ENCODE measurements at regions not wholly inside any gene's neighbourhood (a gene's known extent, or its start where the extent isn't known, plus 50 kb on each side); places are given as distances from the start of the nearest gene placed in this dataset.

DNA sequence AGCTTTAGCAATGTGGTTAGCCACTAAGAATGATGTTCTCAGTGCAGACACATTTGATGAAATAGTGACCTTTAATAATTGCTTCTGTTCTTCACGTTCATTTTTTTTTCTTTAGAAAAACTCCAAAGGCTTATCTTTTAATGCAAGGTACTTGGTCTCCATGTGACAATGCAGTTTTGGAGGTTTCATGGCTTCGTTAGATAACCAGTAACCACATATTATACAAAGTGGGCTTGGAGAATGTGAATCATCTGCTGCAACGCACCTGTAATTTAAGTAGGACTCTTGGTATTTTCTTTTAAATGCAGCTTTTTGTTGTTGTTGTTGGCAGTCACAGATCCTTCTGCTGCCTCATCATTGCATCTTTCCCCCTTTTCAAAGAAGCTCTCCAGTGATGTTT lies 1606.3 kb downstream of the SUCLG1 start:
- ATAC-seq, result no peak
- no peak for TF ChIP-seq EZH2phosphoT487 (IDR thresholded peaks at IDR 0.05; ENCODE audit: borderline replicate concordance, low read length)
- TF ChIP-seq EZH2 (IDR thresholded peaks at IDR 0.05; ENCODE audit: low read length, unreplicated experiment), result no peak
- TF ChIP-seq, protein P1, sequence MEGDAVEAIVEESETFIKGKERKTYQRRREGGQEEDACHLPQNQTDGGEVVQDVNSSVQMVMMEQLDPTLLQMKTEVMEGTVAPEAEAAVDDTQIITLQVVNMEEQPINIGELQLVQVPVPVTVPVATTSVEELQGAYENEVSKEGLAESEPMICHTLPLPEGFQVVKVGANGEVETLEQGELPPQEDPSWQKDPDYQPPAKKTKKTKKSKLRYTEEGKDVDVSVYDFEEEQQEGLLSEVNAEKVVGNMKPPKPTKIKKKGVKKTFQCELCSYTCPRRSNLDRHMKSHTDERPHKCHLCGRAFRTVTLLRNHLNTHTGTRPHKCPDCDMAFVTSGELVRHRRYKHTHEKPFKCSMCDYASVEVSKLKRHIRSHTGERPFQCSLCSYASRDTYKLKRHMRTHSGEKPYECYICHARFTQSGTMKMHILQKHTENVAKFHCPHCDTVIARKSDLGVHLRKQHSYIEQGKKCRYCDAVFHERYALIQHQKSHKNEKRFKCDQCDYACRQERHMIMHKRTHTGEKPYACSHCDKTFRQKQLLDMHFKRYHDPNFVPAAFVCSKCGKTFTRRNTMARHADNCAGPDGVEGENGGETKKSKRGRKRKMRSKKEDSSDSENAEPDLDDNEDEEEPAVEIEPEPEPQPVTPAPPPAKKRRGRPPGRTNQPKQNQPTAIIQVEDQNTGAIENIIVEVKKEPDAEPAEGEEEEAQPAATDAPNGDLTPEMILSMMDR (conservative IDR thresholded peaks at IDR 0.05; ENCODE audit: low read depth, low read length), result no peak
- H3K79me2 ChIP-seq (ENCODE audit: low read length), result no peaks in the 10 kb centered on the region
- H3K9me3 ChIP-seq (ENCODE audit: low read length), result no peaks in the 10 kb centered on the region
- no peak overlapping the region for H2AFZ ChIP-seq (ENCODE audit: low read length)
- no peak overlapping the region for H3K9ac ChIP-seq (ENCODE audit: low read length)
- POLR2A ChIA-PET (ENCODE audit: unreplicated experiment), result no interaction called here
- BruUV-seq (replicated peaks), result no TSS peak
- no peaks in the 10 kb centered on the region for H3K27me3 ChIP-seq (ENCODE audit: low read length)
- no peaks in the 10 kb centered on the region for H3K36me3 ChIP-seq (ENCODE audit: low read depth, low read length)
- no peaks in the 10 kb centered on the region for H3K9me2 ChIP-seq (replicated peaks; ENCODE audit: low read length)
- no peaks in the 10 kb centered on the region for H4K20me1 ChIP-seq (ENCODE audit: low read length)
- H3K4me2 ChIP-seq (ENCODE audit: low read length), result no peak overlapping the region
- no peaks in the 10 kb centered on the region for H3F3A ChIP-seq (ENCODE audit: low read length, unreplicated experiment)
- CTCF ChIA-PET, result no interaction called here
- H3K27ac ChIP-seq (ENCODE audit: low read length), result no peak overlapping the region
- peak; percentile 19 for DNase-seq
- intact Hi-C loops (cut with micrococcal nuclease), result no loop called here
- peaks cover 10% of the 10 kb centered on the region for H3K4me1 ChIP-seq (ENCODE audit: insufficient read depth, low read length)
- no peak overlapping the region for H3K4me3 ChIP-seq (ENCODE audit: low read length)

DNA sequence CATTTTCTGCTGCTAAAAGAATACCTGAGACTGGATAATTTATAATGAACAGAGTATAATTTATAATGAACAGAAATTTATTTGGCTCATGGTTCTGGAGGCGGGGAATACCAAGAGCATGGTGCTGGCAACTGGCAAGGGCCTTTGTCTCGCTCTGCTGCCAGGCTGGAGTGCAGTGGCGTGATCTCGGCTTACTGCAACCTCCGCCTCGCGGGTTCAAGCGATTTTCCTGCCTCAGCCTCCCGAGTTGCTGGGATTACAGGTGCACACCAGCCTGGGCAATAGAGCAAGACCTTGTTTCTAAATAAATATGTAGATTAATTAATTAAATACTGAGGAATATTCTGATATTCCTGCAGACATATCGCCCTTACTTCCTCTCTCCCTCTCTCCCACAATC lies 1610.8 kb downstream of the SUCLG1 start:
- ATAC-seq (no peak), DNase-seq (no peak)
- no peaks in the 10 kb centered on the region for H3K27me3 ChIP-seq (ENCODE audit: low read length)
- H2AFZ ChIP-seq (ENCODE audit: low read length), result no peak overlapping the region
- intact Hi-C loops (cut with micrococcal nuclease), result no loop called here
- ChIA-PET CTCF (no interaction called here), POLR2A (ENCODE audit: unreplicated experiment) (no interaction called here)
- H3F3A ChIP-seq (ENCODE audit: low read length, unreplicated experiment), result no peaks in the 10 kb centered on the region
- no peak overlapping the region for H3K27ac ChIP-seq (ENCODE audit: low read length)
- H3K36me3 ChIP-seq (ENCODE audit: low read depth, low read length), result no peaks in the 10 kb centered on the region
- no peak overlapping the region for H3K9ac ChIP-seq (ENCODE audit: low read length)
- no peaks in the 10 kb centered on the region for H3K9me3 ChIP-seq (ENCODE audit: low read length)
- H3K79me2 ChIP-seq (ENCODE audit: low read length), result no peaks in the 10 kb centered on the region
- TF ChIP-seq EZH2phosphoT487 (IDR thresholded peaks at IDR 0.05; ENCODE audit: borderline replicate concordance, low read length) (no peak), EZH2 (IDR thresholded peaks at IDR 0.05; ENCODE audit: low read length, unreplicated experiment) (no peak)
- TF ChIP-seq, protein P1 (conservative IDR thresholded peaks at IDR 0.05; ENCODE audit: low read depth, low read length), result no peak
- H3K4me2 ChIP-seq (ENCODE audit: low read length), result no peak overlapping the region
- H4K20me1 ChIP-seq (ENCODE audit: low read length), result no peaks in the 10 kb centered on the region
- H3K4me1 ChIP-seq (ENCODE audit: insufficient read depth, low read length), result no peaks in the 10 kb centered on the region
- H3K9me2 ChIP-seq (replicated peaks; ENCODE audit: low read length), result no peaks in the 10 kb centered on the region
- H3K4me3 ChIP-seq (ENCODE audit: low read length), result no peak overlapping the region
- BruUV-seq (replicated peaks), result no TSS peak

DNA sequence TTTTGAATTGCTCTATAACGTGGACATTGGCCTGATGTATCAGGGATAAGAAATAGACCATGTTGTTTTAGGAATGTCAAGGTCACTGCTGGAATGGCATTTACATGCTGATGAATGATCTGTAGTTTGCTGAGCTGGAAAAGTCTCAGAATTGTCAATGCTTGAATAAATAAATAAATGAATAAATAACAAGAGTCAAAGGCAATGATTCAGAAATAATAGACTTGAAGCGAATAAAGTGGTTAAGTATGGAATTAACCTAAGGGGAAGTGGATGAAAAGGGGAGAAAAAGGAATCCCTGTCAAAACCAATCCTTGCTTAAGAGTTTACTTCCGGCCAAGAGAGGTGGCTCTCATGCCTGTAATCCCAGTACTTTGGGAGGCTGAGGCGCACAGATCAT lies 1620.0 kb downstream of the SUCLG1 start:
- DNase-seq, result no peak
- TF ChIP-seq EZH2phosphoT487 (IDR thresholded peaks at IDR 0.05; ENCODE audit: borderline replicate concordance, low read length), result no peak
- TF ChIP-seq EZH2 (IDR thresholded peaks at IDR 0.05; ENCODE audit: low read length, unreplicated experiment), result no peak
- Histone ChIP-seq H3K27me3 (ENCODE audit: low read length) (no peaks in the 10 kb centered on the region), H3K9me2 (replicated peaks; ENCODE audit: low read length) (no peaks in the 10 kb centered on the region), H3K27ac (ENCODE audit: low read length) (no peak overlapping the region), H3F3A (ENCODE audit: low read length, unreplicated experiment) (no peaks in the 10 kb centered on the region), H3K4me1 (ENCODE audit: insufficient read depth, low read length) (peaks cover 7% of the 10 kb centered on the region), H3K79me2 (ENCODE audit: low read length) (no peaks in the 10 kb centered on the region), H3K4me3 (ENCODE audit: low read length) (no peak overlapping the region), H3K9me3 (ENCODE audit: low read length) (no peaks in the 10 kb centered on the region), H2AFZ (ENCODE audit: low read length) (no peak overlapping the region), H3K4me2 (ENCODE audit: low read length) (no peak overlapping the region), H4K20me1 (ENCODE audit: low read length) (no peaks in the 10 kb centered on the region), H3K36me3 (ENCODE audit: low read depth, low read length) (no peaks in the 10 kb centered on the region), H3K9ac (ENCODE audit: low read length) (no peak overlapping the region)
- ATAC-seq, result no peak
- no TSS peak for BruUV-seq (replicated peaks)
- intact Hi-C loops (cut with micrococcal nuclease), result no loop called here
- ChIA-PET POLR2A (ENCODE audit: unreplicated experiment) (interaction anchor here (0.5 kb wide), 1 partner anchor 15 kb away, joined by 4 read pairs; no protein-coding TSS in a partner anchor), CTCF (no interaction called here)
